ENCODE measurements at regions not wholly inside any gene's neighbourhood (a gene's known extent, or its start where the extent isn't known, plus 50 kb on each side); places are given as distances from the start of the nearest gene placed in this dataset.

- no peaks in the 10 kb centered on the region for H3K36me3 ChIP-seq (ENCODE audit: control insufficient read depth, insufficient read depth, low read length, severe bottlenecking)
- no peaks in the 10 kb centered on the region for H3K27me3 ChIP-seq (replicated peaks; ENCODE audit: control insufficient read depth, insufficient read depth, low read length)
- H3K4me1 ChIP-seq (ENCODE audit: control insufficient read depth, insufficient read depth, low read length), result peaks cover 6% of the 10 kb centered on the region
- no peak overlapping the region for H3K9ac ChIP-seq (ENCODE audit: low read length)
- no peak overlapping the region for H3K4me3 ChIP-seq (ENCODE audit: low read length)
- H3K9me3 ChIP-seq (ENCODE audit: control insufficient read depth, low read length), result no peaks in the 10 kb centered on the region
- DNase-seq (ENCODE audit: low read depth), result no peak
Measured at GRCh38 chr6:9511157-9511556, 903.7 kb downstream of the TFAP2A start.

DNA sequence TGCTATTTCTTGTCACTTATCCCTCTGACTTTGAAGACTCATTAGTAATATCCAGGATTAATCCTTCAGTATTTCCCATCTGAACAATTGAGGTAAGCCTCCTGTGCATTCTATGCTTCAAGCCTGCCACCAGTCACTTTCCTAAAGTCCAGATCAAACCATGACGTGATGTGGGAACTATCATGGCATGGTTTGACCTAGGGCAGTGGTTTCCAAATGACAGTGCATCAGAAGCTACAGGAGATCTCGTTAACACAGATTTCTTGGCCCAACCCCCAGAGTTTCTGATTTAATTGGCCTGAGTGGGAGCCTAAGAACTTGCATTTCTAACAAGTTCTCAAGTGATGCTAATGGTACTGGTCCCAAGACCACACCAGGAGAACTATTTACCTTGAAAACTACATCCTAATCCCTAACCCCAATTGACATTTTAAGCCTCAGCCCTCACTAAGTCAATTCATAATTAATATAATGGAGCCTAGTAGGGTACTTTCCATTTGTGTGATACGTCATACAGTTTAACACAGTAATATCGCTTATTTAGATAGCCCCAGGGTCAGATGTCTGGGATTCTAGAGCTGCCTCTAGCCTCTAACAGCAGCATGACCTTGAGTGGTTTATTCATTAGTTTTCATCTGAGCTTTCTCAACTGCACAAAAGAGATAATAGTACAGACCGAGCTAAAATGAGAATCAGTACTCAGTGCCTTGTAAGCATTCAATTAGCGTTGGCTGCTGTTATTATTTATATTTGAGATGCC is 907.6 kb downstream of the TFAP2A start:
- Histone ChIP-seq H3K9ac (ENCODE audit: low read length) (no peak overlapping the region), H3K36me3 (ENCODE audit: control insufficient read depth, insufficient read depth, low read length, severe bottlenecking) (no peaks in the 10 kb centered on the region), H3K4me3 (ENCODE audit: low read length) (no peak overlapping the region), H3K9me3 (ENCODE audit: control insufficient read depth, low read length) (no peaks in the 10 kb centered on the region), H3K4me1 (ENCODE audit: control insufficient read depth, insufficient read depth, low read length) (peaks cover 11% of the 10 kb centered on the region), H3K27me3 (replicated peaks; ENCODE audit: control insufficient read depth, insufficient read depth, low read length) (no peaks in the 10 kb centered on the region)
- no peak for DNase-seq (ENCODE audit: low read depth)

DNA sequence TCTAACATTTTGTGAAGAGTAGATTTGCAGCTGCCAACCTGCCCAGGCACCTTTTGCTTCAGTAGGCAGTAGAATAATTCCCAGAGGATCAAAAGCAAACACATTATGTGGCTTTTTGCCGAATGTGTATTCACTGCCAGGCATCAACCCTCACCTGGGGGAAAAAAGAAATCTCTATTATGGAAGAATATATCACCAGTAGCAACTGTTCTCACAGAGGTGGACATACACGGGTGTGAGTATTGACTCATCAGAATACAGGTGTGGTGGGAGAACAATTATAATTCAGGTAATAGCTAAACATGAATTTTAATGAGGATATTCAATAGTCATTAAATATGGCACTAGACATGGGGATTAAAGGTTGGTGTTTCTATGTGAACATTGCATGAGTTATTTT is 910.7 kb downstream of the TFAP2A start:
- Histone ChIP-seq H3K9me3 (ENCODE audit: control insufficient read depth, low read length) (no peaks in the 10 kb centered on the region), H3K9ac (ENCODE audit: low read length) (no peak overlapping the region), H3K4me1 (ENCODE audit: control insufficient read depth, insufficient read depth, low read length) (peaks cover 11% of the 10 kb centered on the region), H3K36me3 (ENCODE audit: control insufficient read depth, insufficient read depth, low read length, severe bottlenecking) (no peaks in the 10 kb centered on the region), H3K4me3 (ENCODE audit: low read length) (no peak overlapping the region), H3K27me3 (replicated peaks; ENCODE audit: control insufficient read depth, insufficient read depth, low read length) (no peaks in the 10 kb centered on the region)
- DNase-seq (ENCODE audit: low read depth), result no peak

GRCh38 chr6:9503111-9503761 is 911.6 kb downstream of the TFAP2A start:
- Histone ChIP-seq H3K27me3 (replicated peaks; ENCODE audit: control insufficient read depth, insufficient read depth, low read length) (no peaks in the 10 kb centered on the region), H3K9ac (ENCODE audit: low read length) (no peak overlapping the region), H3K4me1 (ENCODE audit: control insufficient read depth, insufficient read depth, low read length) (peaks cover 11% of the 10 kb centered on the region), H3K9me3 (ENCODE audit: control insufficient read depth, low read length) (no peaks in the 10 kb centered on the region), H3K4me3 (ENCODE audit: low read length) (no peak overlapping the region), H3K36me3 (ENCODE audit: control insufficient read depth, insufficient read depth, low read length, severe bottlenecking) (no peaks in the 10 kb centered on the region)
- peak; percentile 49 for DNase-seq (ENCODE audit: low read depth)

DNA sequence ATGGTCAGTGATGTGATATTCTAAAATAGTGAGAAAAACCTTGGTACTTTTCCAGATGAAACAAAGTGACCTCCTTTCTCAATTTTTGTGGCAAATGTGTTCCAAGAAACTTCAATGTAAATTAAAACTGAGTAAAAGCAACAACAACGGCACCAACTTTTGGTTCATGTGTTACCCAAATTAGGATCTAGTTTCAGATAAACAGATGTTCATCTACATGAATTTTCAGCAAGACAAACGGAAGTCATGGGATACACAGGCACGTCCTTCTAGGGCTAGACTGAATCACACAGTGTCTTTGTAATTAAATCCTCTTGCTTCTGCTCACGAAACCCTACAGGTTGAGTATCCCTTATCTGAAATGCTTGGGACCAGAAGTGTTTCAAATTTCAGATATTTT is 915.2 kb downstream of the TFAP2A start:
- no peaks in the 10 kb centered on the region for H3K36me3 ChIP-seq (ENCODE audit: control insufficient read depth, insufficient read depth, low read length, severe bottlenecking)
- DNase-seq (ENCODE audit: low read depth), result peak; percentile 62
- H3K9me3 ChIP-seq (ENCODE audit: control insufficient read depth, low read length), result no peaks in the 10 kb centered on the region
- peaks cover 11% of the 10 kb centered on the region for H3K4me1 ChIP-seq (ENCODE audit: control insufficient read depth, insufficient read depth, low read length)
- H3K9ac ChIP-seq (ENCODE audit: low read length), result no peak overlapping the region
- H3K27me3 ChIP-seq (replicated peaks; ENCODE audit: control insufficient read depth, insufficient read depth, low read length), result no peaks in the 10 kb centered on the region
- H3K4me3 ChIP-seq (ENCODE audit: low read length), result no peak overlapping the region

DNA sequence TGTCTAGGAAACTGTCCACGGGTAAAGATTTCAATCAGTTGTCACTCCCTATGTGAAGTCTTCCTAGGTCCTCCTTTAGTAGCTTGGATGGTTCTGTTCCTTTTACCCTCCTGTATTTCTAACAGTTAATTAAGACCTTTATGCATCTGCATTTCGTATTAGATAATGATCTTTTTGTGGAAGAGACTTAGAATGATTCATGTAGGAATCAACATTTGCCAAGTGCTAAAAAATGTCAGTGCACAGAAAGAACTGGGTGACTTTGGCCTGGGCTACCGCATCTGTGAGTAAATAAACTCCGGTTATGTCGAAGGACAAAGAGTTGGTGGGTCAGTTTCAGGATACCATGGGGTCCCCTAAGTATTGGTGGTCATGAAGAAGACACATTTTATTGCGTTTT is 918.0 kb downstream of the TFAP2A start:
- peak; percentile 4 for DNase-seq (ENCODE audit: low read depth)
- Histone ChIP-seq H3K27me3 (replicated peaks; ENCODE audit: control insufficient read depth, insufficient read depth, low read length) (no peaks in the 10 kb centered on the region), H3K36me3 (ENCODE audit: control insufficient read depth, insufficient read depth, low read length, severe bottlenecking) (no peaks in the 10 kb centered on the region), H3K9ac (ENCODE audit: low read length) (no peak overlapping the region), H3K9me3 (ENCODE audit: control insufficient read depth, low read length) (no peaks in the 10 kb centered on the region), H3K4me1 (ENCODE audit: control insufficient read depth, insufficient read depth, low read length) (no peaks in the 10 kb centered on the region), H3K4me3 (ENCODE audit: low read length) (no peak overlapping the region)

DNA sequence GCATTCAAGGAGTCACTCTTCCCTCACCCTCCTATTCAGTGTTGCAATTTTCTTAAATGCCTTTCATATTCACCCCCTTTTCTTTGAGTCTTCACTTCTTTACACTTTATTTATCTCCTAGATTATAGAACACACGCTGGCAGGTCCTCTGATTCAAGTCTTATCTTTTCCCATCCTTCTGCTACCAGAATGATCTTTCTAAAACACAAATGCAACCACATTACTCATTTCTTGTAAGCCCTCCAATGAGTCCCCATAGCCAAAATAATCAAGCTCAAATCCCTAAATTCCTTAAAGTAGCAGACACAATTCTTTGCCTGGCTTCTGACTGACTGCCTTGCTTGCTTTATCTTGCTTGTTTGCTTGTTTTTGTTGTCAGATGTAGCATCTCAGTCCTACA is 920.0 kb downstream of the TFAP2A start:
- Histone ChIP-seq H3K4me3 (ENCODE audit: low read length) (no peak overlapping the region), H3K4me1 (ENCODE audit: control insufficient read depth, insufficient read depth, low read length) (no peaks in the 10 kb centered on the region), H3K36me3 (ENCODE audit: control insufficient read depth, insufficient read depth, low read length, severe bottlenecking) (no peaks in the 10 kb centered on the region), H3K9me3 (ENCODE audit: control insufficient read depth, low read length) (no peaks in the 10 kb centered on the region), H3K27me3 (replicated peaks; ENCODE audit: control insufficient read depth, insufficient read depth, low read length) (no peaks in the 10 kb centered on the region), H3K9ac (ENCODE audit: low read length) (no peak overlapping the region)
- peak; percentile 32 for DNase-seq (ENCODE audit: low read depth)

GRCh38 chr6:9492790-9493189 is 922.1 kb downstream of the TFAP2A start:
- DNase-seq (ENCODE audit: low read depth), result no peak
- Histone ChIP-seq H3K27me3 (replicated peaks; ENCODE audit: control insufficient read depth, insufficient read depth, low read length) (no peaks in the 10 kb centered on the region), H3K4me1 (ENCODE audit: control insufficient read depth, insufficient read depth, low read length) (no peaks in the 10 kb centered on the region), H3K4me3 (ENCODE audit: low read length) (no peak overlapping the region), H3K9ac (ENCODE audit: low read length) (no peak overlapping the region), H3K36me3 (ENCODE audit: control insufficient read depth, insufficient read depth, low read length, severe bottlenecking) (no peaks in the 10 kb centered on the region), H3K9me3 (ENCODE audit: control insufficient read depth, low read length) (no peaks in the 10 kb centered on the region)

DNA sequence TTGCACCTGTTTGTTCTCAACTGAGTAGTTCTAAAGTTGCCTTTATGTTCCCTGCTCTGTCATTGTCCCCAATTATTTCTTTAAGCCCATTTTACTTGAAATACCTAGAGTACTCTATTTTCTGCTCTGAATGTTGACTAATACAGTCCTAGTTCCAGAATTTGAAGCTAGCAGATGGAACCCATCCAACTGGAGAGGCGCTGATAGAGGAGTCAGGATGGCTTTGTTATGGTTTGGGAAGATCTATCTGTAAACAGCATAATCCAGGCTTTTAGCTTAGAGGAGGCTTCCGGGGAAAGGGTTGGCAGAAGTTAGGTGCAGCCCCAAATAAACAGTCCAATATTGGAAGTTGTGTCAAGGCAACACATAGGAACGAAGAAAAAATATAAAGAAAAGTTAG is 927.7 kb downstream of the TFAP2A start:
- no peaks in the 10 kb centered on the region for H3K36me3 ChIP-seq (ENCODE audit: control insufficient read depth, insufficient read depth, low read length, severe bottlenecking)
- no peak overlapping the region for H3K9ac ChIP-seq (ENCODE audit: low read length)
- H3K27me3 ChIP-seq (replicated peaks; ENCODE audit: control insufficient read depth, insufficient read depth, low read length), result no peaks in the 10 kb centered on the region
- peaks cover 29% of the 10 kb centered on the region for H3K4me1 ChIP-seq (ENCODE audit: control insufficient read depth, insufficient read depth, low read length)
- H3K4me3 ChIP-seq (ENCODE audit: low read length), result no peak overlapping the region
- no peak for DNase-seq (ENCODE audit: low read depth)
- no peaks in the 10 kb centered on the region for H3K9me3 ChIP-seq (ENCODE audit: control insufficient read depth, low read length)

GRCh38 chr6:9485992-9486391 is 928.9 kb downstream of the TFAP2A start:
- Histone ChIP-seq H3K36me3 (ENCODE audit: control insufficient read depth, insufficient read depth, low read length, severe bottlenecking) (no peaks in the 10 kb centered on the region), H3K4me3 (ENCODE audit: low read length) (no peak overlapping the region), H3K27me3 (replicated peaks; ENCODE audit: control insufficient read depth, insufficient read depth, low read length) (no peaks in the 10 kb centered on the region), H3K4me1 (ENCODE audit: control insufficient read depth, insufficient read depth, low read length) (peaks cover 34% of the 10 kb centered on the region), H3K9ac (ENCODE audit: low read length) (no peak overlapping the region), H3K9me3 (ENCODE audit: control insufficient read depth, low read length) (no peaks in the 10 kb centered on the region)
- DNase-seq (ENCODE audit: low read depth), result peak; percentile 33

DNA sequence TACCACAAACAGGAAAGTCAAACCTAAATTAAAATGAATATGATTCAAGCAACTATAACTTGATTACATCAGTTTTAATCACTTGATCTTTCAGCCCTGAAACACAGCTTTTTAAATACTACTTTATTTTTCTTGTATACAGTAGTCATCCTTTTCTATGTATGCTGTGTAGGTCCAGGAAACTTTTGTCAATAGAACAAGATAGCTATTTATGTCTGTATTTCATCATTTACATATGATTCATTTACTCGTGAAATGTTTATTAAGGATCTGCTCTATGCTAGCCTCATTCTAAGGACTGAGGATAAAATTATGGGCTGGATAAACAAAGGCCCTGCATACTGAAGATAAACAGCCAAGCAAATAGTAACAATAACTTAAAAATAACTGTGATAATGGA is 930.2 kb downstream of the TFAP2A start:
- Histone ChIP-seq H3K27me3 (replicated peaks; ENCODE audit: control insufficient read depth, insufficient read depth, low read length) (no peaks in the 10 kb centered on the region), H3K9ac (ENCODE audit: low read length) (no peak overlapping the region), H3K36me3 (ENCODE audit: control insufficient read depth, insufficient read depth, low read length, severe bottlenecking) (no peaks in the 10 kb centered on the region), H3K9me3 (ENCODE audit: control insufficient read depth, low read length) (no peaks in the 10 kb centered on the region), H3K4me3 (ENCODE audit: low read length) (no peak overlapping the region), H3K4me1 (ENCODE audit: control insufficient read depth, insufficient read depth, low read length) (peaks cover 34% of the 10 kb centered on the region)
- no peak for DNase-seq (ENCODE audit: low read depth)
